Suprapubic skin (tissue), 3 donors: ENCODE measurements at regions not wholly inside any gene's neighbourhood (a gene's known extent, or its start where the extent isn't known, plus 50 kb on each side); places are given as distances from the start of the nearest gene placed in this dataset.

Experiments used
- EP300 ChIP-seq: sonication (generic); formaldehyde crosslinking; IDR thresholded peaks from one replicate; pipeline ENCODE4 v1.6.1; 2017; ENCODE audit warnings: antibody characterized with exemption
- POLR2A ChIP-seq, 2 donors: fragments of 450-650 bp; IDR thresholded peaks; one replicate each; pipeline ENCODE4 v1.6.1; 2017; ENCODE audit warnings: antibody characterized with exemption in 2 of 2, mild to moderate bottlenecking in 2 of 2, moderate library complexity in 2 of 2
- TF ChIP-seq, protein P1 (sequence below), 2 donors: fragments of 200-600 bp in 1 of 2; fragments of 450-650 bp in 1 of 2; sonication (generic) in 1 of 2; IDR thresholded peaks; one replicate each; pipeline ENCODE4 v1.5.1; 2016 to 2019; ENCODE audit warnings: antibody characterized with exemption in 2 of 2, mild to moderate bottlenecking in 1 of 2, moderate library complexity in 1 of 2

GRCh38 chr4:54545663-54546424 lies 111.9 kb upstream of the KIT start:
- TF ChIP-seq, protein P1, sequence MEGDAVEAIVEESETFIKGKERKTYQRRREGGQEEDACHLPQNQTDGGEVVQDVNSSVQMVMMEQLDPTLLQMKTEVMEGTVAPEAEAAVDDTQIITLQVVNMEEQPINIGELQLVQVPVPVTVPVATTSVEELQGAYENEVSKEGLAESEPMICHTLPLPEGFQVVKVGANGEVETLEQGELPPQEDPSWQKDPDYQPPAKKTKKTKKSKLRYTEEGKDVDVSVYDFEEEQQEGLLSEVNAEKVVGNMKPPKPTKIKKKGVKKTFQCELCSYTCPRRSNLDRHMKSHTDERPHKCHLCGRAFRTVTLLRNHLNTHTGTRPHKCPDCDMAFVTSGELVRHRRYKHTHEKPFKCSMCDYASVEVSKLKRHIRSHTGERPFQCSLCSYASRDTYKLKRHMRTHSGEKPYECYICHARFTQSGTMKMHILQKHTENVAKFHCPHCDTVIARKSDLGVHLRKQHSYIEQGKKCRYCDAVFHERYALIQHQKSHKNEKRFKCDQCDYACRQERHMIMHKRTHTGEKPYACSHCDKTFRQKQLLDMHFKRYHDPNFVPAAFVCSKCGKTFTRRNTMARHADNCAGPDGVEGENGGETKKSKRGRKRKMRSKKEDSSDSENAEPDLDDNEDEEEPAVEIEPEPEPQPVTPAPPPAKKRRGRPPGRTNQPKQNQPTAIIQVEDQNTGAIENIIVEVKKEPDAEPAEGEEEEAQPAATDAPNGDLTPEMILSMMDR (IDR thresholded peaks at IDR 0.05), result no peak
- no peak for TF ChIP-seq EP300
- no peak for TF ChIP-seq POLR2A (IDR thresholded peaks at IDR 0.05)
